NCI-H2107 treated with DMSO at 0.1 percent for 48 hours (cell line): ENCODE measurements at regions not wholly inside any gene's neighbourhood (a gene's known extent, or its start where the extent isn't known, plus 50 kb on each side); places are given as distances from the start of the nearest gene placed in this dataset.
A peak's percentile ranks its signal among the peaks of the same experiment; 100 is the strongest.
"Not testable (repeated sequence)": the region's sequence is repeated elsewhere in the genome, so short reads cannot be mapped to it uniquely, and the experiment has no call there.

Source experiments
- DNase-seq: peaks from one replicate; lab custom pipeline; 2025; ENCODE audit not compliant: unreplicated experiment; lab: John Stamatoyannopoulos, UW

DNA sequence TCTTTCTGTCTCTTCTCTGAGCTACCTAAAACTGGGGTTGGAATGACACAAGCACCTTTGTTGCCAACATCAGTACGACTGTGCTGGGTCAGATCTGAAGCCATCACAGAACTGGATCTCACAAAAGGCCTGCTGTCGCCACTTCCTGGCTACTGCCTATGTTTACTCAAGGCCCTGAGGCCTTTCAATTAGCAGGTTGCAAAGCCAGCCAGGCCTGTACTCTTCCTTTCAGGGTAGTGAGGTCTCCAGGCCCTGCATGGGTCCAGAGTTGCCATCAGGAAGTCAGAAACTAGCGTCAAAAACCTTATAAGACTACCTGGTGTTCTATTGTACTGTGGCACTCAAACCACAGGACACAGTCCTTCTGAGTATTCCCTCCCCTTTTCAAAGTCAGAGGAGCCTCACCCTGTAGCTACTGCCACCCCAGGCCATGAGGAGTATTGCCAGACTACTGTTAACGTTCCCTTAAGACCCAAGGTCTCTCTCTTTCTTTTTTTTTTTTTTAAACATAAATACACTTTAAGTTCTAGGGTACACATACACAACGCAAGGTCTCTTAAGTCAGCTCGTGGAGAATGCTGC, 937.4 kb upstream of the GJE1 start:
- no peak for DNase-seq

DNA sequence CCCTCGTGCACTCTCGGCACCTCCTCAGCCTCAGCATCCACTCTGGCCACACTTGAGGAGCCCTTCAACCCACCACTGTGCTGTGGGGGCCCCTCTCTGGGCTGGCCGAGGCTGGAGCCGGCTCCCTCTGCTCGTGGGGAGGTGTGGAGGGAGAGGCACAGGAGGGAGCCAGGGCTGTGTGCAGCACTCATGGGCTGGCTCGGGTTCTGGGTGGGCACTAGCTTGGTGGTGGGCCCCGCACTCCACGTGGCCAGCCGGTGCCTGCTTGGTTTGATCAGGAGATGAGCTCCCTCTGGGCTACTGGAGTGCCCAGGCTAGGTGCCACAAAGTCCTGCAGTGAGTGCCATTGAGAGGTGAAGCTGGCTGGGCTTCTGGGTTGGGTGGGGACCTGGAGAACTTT, 949.4 kb upstream of the GJE1 start:
- DNase-seq, result no peak

DNA sequence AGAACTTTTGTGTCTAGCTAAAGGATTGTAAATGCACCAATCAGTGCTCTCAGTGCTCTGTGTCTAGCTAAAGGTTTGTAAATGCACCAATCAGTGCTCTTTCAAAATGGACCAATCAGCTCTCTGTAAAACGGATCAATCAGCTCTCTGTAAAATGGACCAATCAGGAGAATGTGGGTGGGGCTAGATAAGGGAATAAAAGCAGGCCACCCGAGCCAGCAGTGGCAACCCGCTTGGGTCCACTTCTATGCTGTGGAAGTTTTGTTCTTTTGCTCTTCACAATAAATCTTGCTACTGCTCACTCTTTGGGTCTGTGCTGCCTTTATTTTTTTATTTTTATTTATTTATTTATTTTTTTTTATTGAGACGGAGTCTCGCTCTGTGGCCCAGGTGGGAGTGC, 957.3 kb upstream of the GJE1 start:
- not testable (repeated sequence) for DNase-seq

DNA sequence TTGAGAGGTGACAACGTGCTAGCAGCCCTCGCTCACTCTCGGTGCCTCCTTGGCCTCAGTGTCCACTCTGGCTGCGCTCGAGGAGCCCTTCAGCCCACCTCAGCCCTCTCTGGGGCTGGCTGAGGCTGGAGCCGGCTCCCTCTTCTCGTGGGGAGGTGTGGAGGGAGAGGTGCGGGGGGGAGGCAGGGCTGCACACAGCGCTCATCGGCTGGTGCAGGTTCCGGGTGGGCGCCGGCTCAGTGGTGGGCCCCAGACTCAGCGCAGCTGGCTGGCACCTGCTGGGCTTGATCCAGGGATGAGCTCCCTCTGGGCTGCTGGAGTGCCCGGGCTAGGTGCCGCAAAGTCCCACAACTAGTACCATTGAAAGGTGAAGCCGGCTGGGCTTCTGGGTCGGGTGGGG, 957.8 kb upstream of the GJE1 start:
- DNase-seq, result no peak

DNA sequence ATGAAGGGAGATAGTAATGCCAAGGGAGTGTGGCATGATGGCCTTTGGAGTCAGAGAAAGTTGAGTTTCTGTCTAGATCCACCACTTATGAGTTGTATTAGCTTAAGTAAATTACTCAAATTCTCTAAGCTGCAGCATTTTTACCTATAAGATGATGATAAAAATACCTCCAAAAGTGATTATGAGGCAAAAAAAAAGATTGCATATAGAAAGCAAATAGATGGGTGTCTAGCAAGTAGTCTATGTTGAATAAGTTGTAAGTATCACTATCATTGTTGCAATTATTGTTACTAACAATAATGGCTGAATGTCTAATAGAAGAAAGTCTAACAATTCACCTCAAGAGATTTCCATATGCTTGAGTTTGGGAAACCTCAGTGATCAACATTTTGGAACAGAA, 959.2 kb upstream of the GJE1 start:
- DNase-seq, result no peak

DNA sequence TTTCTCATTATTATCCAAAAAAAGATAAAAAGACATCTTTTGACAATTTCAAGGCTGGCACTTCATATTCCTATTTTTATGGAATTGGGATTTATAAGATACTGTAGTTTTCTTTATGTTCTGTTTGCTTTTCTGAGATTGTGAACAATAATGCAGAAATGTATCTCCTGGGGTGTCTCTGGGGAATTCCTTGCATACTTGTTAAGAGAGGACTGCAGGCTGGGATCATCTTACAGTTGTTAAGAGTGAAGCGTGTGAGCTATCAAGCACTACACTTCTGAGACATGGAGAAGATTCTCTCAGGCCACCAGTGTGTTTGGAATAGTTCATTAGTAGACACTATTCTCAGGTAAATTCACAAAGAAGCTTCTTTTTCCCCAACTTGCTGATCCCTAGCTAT, 963.3 kb upstream of the GJE1 start:
- peak; percentile 41 for DNase-seq

DNA sequence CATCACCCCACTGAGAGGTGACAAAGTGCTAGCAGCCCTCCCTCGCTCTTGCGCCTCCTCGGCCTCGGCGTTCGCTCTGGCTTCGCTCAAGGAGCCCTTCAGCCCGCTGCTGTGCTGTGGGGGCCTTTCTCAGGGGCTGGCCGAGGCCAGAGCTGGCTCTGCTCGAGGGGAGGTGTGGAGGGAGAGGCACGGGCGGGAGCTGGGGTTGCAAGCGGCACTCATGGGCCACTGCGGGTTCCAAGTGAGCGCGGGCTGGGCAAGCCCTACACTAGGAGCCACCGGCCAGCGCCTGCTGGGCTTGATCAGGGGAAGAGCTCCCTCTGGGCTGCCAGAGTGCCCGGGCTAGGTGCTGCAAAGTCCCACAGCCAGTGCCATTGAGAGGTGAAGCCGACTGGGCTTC, 964.8 kb upstream of the GJE1 start:
- DNase-seq, result no peak

DNA sequence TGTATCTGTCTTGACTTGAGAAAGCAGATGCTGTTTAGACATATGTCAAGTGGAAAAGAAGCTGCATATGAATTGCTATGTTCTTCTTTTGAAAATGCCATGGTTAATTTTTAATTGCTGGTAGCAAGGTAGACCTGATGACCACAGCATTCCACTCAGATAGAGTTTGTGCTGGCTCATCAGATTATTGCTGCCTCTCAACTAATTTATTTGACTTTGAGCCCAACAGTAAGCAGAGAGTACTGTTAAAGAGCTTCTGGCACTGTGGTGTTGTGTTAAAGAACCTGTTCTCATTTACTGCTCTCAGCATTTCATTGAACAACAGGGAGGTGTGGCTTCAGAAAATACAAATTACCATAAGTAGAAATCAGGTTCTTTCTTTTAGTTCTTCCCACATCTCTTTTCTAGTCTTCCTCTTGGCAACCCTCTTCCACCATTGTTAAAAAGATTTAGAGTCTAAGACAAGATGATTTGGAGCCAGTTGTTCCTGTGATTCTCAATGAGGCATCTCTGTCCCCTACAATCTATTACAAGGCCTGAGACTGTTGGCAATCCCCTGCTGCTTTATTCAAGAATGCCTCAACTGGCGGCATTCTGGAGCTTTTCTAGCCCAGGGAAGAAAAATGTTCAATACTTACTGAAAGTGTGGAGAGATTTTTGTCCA, 967.6 kb upstream of the GJE1 start:
- DNase-seq, result no peak

DNA sequence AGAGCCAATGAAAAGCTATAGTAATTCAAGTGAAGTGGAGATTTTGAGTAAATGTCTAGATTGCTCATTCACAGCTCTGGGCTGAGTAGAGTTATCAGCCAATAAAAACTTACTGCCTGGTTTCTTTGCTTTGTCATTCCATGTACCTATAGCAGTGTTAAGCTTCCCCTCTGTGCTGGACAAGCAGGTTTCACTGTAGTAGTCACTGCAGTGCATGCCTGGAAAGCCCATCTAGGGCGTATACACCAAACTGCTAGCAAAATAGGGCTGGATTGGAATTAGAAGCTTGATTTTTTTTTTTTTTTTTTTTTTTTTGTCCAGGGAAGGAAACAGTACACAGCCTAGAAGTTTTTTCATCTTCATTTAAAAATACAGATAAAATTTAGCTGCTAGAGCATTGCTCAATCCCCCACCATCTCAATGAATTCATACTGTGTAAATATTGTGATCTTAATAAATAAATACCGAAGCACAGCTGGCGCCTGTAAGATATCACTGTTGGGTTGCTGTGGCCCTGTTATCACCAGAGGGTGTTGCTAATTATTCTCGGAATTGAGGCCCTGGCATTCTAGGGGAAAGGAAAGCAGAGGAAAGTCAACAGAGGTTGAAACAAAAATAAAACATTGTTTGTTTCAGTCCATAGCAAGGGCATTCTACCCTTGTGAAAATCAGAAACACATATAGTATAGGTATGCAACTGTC, 968.5 kb upstream of the GJE1 start:
- no peak for DNase-seq

DNA sequence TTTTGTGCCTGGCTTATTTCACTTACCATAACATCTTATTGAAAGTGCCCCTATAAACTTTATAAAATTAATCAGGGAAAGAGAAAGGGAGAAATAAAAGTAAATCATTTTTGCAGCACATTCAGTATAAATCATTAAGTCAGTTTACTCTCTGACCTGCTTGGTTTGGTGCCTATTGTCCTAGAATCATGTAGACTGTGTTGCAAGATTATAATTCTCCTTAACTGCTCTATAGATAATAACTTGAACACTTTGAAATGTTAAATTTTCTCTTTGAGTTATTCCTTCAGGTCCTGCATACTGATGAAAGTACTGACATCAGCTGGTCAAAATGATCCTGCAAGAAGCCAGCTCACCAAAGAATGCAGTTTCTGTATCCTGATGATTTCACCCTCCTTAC, 969.6 kb upstream of the GJE1 start:
- DNase-seq, result no peak

DNA sequence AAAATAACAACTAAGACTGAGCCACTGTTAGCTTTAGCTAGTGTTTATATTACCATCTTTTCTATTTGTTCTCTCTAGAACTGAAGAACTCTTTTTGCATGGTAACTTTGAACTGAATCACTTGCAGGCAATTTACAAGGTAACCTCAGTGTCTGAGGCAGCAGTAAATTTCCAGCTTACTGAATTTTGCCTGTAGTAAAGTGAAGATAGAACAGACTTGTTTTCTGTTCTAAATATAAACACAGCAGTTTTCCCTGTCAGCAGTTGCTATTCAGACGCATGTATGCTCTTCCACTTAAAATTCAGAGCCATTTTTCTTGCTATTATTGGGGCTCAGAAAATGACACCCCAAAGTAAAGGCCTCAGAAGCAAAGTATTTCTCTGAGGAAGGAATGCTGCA, 974.0 kb upstream of the GJE1 start:
- no peak for DNase-seq

DNA sequence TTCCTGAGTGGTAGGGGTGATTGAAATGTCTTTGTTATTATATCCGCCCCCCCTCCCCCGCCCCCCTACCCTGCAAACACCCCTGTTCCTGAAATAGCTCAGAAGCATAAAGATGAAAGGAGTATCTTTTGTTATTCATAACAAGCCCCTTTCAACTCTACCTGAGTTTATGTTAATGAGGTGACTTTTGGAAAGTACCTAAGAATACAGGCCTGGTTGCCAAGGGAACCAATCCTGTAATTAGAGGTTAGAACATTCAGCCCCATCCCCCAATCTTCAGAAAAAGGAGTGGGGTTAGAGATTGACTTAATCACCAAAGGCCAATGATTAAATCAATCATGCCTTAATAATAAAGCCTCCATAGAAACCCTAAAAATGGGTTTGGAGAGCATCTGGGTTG, 979.2 kb upstream of the GJE1 start:
- no peak for DNase-seq

DNA sequence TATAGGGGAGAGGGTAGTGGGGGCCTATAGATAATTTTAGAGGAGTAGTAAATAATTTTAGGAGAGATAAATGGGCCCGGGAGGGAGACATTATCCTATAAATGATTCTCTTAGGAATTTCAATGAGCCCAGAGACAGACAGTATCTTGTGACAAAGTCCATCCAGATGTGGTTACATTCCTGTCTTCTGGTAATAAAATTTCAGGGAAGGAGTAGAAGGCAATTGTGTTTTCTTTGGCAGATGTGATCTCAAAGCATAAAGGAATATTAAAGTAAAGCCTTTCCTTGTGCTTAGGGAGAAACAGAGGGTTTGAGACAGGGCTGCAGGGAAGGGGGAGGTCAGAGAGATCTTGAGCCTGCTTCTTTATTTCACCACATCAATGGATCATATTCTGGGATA, 979.8 kb upstream of the GJE1 start:
- no peak for DNase-seq

DNA sequence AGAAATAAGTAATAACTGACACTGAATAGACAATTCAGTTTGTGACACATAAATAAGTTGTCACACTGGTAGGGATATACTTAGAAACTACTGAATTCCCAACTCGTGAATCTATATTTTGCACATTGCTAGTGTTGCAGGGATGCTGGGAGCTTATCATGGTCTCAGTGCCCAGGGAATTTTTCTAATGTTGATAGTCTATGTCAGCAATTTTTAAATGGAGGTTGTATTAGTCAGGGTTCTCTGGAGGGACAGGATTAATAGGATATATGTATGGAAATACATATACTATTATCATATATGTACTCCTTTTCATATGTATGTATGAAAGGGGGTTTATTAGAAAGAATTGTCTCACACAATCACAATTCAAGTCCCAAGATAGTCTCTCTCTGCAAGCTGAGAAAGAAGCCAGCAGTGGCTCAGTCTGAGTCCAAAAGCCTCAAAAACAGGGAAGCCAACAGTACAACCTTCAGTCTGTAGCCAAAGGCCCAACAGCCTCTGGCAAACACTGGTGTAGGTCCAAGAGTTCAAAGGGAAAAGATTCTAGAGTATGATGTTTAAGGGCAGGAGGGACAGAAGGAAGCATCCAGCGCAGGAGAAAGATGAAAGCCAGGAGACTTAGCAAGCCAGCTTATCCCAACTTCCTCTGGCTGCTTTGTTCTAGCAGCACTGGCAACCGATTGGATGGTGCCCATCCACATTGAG, 980.9 kb upstream of the GJE1 start:
- no peak for DNase-seq

DNA sequence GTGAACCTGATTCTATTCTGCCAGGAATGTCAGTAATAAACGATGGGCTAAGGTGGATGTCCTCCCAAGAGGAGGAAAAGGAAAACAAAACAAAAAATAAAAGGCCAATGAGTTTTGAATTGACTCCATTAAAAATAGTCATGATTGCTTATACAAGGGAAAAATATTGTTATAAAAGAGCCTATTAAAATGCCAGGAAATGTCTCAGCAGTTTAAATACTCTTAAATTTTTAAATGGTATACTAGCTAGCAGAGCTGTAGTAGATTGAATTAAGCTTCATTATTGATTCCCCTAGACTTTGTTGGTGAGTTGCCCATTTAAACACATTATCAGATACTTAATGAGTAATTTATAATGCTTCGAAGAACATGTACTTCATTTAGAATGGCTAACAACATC, 990.9 kb upstream of the GJE1 start:
- DNase-seq, result no peak

DNA sequence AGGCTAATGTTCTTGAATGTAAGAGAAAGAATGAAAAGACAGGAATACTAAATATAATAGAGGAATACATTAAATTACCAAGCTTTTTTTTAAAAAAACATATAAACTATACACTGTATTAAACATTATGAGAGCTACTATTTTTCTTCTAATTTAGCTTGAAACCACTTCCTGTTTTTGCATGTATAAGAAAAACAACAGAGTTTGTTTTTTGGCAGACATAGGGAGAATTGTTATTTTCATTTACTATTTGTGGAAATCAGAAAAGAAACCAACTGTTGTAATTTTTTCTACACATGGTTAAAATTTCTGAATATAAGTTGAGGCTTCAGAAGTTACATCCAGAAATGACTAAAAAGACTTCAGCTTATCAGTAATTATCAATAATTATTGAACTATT, 991.8 kb upstream of the GJE1 start:
- DNase-seq, result no peak

DNA sequence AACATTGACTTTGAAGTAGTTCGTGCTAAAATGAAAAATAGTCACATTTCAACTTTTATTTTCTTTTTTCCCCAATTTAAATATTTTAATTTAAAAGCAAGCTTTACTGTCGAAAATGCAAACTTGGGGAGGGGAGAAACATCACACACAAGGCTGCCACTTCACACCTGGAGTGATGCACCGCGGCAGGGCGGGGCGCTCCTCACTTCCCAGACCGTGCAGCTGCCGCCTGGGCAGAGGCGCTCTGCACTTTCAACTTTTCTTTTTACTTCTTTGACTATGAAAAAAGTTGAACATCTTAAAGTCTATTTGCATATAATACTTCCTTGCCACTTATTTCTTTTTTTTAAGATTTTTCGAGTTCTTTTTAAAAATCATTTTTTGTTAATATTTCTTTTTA, 993.3 kb upstream of the GJE1 start:
- no peak for DNase-seq

DNA sequence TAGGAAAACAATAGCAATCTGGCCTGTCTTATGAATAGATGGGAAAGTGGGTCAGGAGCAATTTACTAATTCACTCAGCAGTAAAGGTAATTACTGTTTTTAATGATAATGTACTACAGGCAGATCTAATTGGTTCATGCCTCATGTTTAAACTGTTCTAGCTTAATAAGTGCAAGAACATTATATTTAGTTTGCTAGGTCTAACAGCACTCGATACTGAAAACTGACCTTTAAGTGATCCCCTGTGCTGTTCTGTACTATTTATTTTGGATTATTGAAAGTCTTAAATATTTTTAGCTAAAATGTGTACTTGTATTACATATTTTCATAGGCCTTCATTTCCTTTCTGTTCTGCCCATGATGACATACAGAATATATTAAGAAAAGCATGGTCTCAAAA, 998.0 kb upstream of the GJE1 start:
- no peak for DNase-seq

DNA sequence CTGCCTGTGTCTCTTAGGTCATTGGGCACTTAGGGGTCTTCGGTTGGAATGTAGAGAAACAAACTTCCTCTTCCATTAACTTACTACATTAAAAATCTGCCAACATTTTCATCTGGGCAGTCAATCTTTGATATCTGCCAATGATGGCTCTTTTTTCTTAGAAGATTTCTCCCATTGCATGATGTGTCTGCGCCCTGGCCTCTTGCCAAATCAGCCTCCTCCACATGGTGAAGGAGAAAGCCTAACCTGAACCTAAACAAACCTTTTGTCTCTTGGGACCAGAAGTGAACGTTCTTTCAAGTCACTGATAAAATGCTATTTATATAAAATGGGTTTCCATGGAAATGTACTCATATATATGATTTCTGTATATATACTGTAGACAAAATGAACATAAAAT, 998.9 kb upstream of the GJE1 start:
- DNase-seq, result no peak

DNA sequence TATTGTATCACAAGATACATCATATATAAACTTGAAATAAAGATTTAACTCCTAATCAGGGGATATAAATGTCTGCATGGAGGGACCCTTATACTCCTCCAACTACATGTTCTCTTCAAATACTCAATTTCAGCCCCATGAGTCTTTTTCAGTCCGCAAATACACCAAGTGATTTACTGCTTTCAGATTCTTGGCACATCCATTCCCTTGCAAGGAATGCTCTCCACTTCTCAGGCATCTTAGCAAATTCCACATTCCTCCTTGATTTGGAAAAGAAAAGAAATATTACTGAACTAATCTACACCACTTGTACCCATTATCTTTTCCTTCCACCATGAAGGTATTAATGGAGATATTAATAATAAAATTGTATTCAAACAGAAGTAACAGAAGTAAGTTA, 999.4 kb upstream of the GJE1 start:
- DNase-seq, result no peak

DNA sequence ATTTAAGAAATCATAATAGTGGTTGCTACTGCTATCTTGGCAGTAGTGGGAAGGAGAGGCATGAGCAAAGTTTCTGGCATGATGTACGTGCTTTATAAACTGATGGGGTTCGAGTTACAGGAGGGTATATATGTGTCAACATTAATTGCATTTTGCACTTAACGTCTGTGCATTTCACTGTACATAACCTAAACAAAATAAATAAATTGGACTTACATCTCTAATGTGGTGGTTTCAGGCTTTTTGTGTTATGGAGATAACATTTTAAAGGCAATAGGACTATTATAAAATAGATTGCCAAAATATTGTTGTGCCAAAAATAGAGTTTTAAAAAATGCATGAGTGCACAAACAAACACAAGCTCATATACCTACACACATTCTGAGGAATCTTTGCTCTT, 1001.1 kb upstream of the GJE1 start:
- DNase-seq, result no peak

DNA sequence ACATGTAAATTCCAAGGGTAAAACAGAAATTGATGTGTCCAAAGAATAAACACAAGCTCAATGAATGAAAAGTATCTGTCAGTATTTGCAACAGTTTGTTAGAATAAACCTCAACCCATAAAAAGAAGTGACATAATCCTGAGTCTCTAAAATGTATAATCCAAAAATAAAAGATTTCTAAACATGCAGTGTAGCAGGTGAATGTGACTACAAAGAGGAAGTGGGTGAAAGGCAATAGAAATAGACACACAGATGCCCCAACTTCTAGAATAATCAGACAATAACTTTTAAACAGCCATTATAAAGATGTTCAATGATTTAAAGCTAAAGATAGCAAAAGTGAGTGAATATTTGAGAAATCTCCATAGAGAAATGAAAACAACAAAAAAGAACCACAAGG, 1009.2 kb upstream of the GJE1 start:
- no peak for DNase-seq
